HG02759 (cell line): ENCODE measurements at regions not wholly inside any gene's neighbourhood (a gene's known extent, or its start where the extent isn't known, plus 50 kb on each side); places are given as distances from the start of the nearest gene placed in this dataset.

ENCODE experiments used
- ATAC-seq: cut with Tn5 transposase; IDR thresholded peaks from one replicate; pipeline ENCODE4 v1.9.1; 2021; ENCODE audit warnings: mild to moderate bottlenecking, moderate library complexity; ENCODE audit not compliant: unreplicated experiment

DNA sequence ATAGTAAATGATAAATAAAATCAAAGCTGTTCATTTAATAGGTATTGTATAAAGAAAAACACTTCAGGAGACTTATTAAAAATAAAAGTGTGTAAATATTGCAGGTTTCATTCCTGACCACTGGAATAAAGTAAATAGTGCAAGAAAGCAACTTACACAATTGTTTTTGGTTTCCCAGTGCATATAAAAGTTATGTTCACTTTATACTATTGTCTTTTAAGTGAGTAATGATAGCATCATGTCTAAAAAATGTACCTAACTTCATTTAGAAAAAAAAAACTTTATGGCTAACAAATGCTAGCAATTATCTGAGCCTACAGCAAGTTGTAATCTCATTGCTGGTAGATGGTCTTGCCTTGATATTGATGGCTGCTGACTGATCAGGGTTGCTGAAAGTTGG lies 726.6 kb upstream of the POU3F2 start:
- no peak for ATAC-seq

DNA sequence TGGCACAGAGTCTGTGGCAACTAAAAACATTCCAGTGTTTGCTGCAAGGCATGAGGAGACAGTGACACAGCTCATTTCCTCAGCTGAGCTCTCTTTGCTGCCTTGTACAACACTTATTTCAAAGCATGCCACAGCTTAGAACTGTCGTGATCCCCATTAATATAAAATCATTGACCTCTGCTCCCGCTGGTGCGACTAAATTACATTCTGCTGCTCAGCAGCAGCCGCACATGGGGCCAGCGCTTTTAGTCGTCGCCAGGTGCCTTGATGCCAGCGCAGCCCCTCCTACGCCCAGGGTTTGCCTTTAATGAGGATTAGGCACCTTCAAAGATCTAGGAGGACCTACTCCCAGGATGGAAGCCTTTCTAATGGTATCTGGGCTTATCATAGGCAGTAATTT lies 717.9 kb upstream of the POU3F2 start:
- no peak for ATAC-seq

DNA sequence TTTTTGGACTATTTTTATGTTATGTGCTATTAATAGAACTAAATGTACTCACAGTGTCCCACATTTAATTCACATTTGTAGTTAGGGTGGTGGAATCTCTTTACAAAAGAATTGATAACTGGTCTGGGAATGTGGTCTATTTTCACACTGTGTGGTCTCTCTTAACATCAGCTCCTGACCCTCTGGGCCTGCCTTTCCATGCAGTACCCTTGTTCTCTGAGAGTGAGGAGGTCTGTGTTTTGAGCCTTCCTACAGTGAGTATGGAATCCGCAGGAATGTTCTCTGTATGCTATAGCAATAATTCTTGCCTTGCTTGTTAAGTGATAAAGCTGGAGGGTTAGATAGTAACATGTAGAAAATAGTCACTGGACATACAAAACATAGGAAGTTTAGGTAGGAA lies 717.3 kb upstream of the POU3F2 start:
- ATAC-seq: no peak

DNA sequence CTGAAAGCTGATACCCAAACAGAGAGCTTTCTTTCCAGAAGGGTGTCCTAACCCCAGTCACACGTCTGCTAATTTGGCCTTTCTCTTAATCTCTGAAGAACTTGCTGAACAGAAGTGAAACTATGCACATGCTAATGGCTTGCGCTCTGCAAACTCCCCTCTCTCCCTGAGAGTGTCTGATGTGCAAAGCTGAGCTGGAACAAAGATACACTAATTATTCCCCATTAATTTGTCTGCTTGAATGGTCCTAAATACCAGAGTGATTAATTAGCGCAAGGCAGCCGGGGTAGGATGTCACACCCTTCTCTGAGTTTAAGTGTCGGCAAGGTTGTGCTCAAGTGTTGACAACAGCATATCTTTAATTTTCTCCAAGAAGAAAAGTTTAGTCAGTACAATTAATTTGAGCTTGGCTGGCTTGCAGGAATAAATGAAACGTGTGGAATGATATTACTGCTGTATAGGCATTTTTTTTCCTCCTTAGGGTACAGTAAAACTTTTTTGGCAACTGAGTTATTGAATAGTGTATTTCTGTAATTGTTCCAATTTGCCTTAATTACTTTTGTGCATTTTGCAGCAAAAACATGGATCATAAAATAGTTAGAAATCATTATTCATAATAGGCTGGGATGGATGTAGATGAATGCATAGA lies 715.9 kb upstream of the POU3F2 start:
- no peak for ATAC-seq

DNA sequence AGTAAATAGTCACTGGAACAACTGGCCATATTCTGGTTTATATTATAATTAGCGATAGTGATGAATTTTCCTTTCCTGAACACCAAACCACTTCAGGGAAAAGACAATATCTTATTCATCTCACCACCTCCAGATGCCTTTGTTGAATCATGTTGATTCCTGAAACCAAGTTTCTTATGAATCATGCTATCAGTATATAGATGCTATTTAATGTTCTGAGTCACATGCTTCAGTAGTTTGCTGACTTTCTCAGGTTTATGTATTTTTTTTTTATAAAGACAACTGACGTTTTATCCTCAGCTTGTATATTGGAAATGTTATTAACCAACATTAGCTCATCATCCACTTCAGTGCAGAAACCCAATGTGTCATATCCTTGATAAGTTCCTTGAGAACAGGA lies 710.2 kb upstream of the POU3F2 start:
- ATAC-seq: no peak

DNA sequence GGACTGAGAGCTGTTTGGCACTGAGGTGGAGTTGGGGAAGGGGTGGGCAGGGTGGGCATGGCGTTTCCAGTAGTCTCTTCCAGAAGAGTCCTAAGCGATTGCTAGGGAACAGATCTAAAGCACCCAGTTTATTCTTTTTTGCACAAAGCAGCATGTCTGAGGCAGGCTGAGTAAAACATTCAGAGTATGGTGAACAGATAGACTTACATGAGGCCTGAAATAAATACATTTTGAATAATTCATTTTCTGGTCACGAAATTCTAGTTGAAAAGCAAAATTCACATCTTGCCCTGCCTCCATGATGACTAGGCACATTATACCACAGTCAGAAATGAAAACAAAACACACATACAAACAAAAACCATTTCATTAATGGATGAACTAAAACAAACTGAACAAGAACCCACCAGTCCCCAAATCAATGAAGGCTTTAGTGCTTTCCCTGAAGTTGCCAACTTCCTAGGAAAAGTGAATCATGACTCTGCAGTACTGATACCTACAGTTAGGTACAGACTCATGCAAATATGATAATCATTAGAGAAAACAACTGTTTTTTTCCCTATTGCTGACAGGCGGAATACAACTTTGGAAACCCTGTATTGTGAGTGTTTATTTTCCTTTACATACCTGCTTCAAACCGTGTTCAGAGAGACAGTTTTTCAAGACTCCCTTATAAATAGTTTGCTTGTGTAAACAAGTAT lies 702.9 kb upstream of the POU3F2 start:
- ATAC-seq: no peak

DNA sequence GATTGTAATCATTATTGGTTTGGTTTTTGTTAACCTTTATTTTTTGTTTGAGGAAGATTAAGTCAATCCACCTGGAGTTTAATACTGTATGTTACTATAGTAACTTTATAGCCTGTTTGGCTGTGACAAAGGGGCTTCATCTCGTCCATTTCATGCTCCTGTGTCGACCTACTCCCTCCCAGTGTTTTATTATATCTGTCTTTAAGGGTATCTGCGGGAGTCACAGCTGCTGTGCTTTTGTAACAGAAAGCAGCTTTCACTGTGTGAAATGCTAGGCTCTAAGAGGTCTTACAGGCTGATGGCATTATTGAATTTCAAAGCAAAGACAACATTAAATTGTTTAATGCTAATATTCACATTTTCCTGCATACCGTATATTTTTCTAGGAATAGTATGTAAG lies 698.0 kb upstream of the POU3F2 start:
- no peak for ATAC-seq

DNA sequence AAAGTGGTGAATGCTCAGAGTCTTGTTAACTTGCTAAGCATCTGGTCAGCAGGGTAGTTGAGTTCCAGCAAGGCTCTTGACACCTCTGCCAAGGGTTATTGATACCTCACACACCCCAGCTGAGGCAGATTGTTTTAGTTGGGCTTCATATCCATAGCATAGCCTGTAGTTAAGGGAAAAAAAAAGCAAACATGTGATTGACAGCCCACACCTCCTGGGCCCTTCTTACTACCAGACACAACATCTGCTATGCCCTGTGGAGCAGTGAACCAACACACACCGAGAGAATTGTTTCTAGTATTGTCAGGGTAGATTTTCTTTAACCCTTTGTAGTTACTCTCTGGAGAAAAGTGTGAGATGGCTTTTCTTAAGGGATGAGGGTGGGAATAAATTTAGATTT lies 697.0 kb upstream of the POU3F2 start:
- no peak for ATAC-seq

DNA sequence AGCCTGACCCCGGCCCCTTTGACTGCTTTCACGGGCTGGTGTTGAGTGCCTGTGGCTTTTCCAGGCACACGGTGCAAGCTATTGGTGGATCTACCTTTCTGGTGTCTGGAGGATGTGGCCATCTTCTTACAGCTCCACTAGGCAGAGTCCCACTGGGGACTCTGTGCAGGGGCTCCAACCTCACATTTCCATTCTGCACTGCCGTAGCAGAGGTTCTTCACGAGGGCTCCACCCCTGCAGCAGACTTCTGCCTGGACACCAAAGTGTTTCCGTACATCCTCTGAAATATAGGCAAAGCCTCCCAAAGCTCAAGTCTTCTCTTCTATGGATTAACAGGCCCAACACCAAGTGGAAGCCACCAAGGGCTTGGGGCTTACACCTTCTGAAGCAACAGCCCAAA lies 691.5 kb upstream of the POU3F2 start:
- ATAC-seq: no peak

DNA sequence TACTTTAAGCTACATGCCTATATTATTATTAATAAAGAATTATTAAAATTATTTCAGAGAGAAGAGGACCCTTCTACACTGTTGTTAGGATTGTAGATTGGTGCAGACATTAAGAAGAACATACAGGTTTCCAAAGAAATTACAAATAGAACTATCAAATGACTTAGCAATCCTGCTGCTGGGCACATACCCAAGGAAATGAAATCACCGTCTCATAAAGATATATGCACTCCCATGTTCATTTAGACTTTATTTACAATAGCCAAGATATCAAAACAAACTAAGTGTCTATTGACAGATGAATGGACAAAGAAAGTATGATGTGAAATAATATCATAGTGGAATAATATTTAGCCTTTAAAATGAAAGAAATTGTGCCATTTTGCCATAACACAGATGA lies 687.7 kb upstream of the POU3F2 start:
- ATAC-seq: no peak

DNA sequence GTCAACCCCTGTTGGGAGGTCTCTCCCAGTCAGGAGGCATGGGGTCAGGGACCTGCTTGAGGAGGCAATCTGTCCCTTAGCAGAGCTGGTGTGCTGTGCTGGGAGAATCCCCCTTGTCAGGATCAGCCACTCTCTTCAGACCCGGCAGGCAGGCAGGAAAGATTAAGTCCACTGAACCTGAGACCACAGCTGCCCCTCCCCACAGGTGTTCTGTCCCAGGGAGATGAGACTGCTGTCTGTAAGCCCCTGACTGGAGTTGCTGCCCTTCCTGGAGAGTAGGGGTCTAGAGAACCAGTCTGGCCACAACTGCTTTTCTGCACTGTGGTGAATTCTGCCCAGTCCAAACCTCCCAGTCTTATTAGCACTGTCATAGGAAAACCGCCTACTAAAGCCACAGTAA lies 677.8 kb upstream of the POU3F2 start:
- no peak for ATAC-seq

DNA sequence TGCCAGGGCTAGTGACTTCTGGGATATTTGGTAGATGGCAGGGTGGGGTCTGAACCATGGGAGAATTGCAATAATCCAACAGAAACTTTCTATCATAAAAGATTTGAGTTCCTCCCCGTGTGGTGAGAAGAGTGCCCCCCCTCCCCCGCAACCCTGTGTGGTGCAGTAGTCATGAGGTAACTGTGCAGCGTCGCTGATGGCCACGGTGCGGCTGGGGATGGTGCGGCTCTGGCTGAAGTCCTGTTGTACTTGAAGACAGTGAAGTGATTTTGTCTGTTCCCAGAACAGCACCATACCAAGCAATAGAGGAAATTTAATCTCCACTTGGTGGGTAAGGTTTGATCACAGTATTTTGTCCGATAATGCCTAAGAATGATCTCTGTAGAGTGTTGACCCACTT lies 654.8 kb upstream of the POU3F2 start:
- ATAC-seq: no peak

DNA sequence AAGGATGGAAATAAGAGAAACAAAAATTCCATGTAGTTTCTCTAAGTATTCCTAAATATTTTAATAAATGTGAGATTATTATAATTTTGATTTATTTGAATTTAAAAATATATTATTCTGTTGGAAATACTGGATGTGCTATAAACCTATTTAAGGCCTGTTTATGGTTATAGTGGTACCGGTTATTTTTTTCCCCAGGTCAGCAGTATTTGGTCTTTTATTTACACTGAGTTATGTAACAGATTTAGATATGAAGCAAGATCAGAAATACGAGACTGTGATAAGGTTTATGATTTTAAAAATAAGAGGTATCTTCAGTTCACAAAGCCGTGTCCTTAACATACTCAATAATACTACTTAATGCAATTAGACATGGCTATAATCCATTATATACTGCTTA lies 634.3 kb upstream of the POU3F2 start:
- no peak for ATAC-seq

DNA sequence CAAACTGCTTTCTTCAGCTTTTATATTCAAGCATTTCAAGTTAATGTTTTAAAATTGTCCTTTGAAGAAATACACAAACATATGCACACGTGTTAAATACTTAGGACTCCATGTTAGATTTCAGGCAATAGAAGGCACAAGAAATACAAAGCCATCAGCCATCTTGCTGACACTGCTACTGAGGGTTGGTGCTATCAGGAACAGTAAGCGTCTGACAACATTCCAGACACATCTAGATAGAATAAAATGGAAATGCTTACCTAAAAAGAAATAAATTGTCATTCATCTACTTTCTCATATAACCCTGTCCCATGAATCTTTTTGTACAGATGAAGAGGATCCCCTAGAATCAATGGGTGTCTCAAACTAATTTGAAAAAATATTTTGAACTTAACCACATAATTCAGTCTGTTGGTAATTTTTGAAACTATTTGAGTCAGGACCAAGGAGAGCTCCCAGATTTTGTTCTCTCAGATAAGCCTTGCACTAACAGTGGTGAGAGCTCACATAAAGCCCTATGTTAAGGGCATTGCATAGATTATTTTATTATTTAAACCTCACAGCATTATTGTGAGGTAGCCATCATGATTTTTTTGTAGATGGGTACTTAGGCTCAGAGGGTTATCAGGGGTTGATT lies 631.1 kb upstream of the POU3F2 start:
- no peak for ATAC-seq

DNA sequence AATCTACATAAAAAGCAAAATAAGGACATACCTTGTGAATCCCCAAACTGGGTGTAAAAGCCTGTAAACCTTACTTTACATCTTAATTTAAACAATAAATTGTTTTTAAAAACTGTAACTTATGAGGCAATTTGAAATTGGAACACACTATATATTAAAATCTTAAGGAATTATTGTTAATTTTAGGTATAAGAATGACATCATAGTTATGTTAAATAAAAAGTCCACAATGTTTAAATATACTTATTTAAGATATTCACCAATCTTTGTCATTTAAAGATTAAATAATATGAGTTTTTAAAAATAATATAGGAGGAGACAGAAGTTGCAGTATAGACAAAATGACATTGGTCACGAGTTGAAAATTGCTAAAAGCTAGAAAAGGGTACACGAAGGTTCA lies 621.9 kb upstream of the POU3F2 start:
- no peak for ATAC-seq

DNA sequence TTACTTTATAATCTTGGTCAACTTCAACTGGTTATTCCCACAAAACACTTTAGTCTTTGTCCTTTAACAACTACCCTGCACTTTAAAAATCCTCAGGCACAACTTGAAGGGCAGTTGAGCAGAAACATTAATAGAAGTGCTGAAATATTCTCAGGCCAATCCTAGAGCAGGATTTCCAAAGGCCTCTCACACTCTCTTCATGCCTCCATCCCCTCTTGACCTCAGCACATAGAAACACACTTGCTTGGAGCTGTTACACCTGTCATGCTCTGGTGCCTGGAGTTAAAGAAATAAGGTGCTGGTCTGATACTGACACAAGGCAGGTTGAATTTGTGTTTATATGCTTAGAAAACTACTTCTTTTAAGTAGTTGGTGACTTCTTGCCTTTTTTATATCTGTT lies 618.8 kb upstream of the POU3F2 start:
- no peak for ATAC-seq

DNA sequence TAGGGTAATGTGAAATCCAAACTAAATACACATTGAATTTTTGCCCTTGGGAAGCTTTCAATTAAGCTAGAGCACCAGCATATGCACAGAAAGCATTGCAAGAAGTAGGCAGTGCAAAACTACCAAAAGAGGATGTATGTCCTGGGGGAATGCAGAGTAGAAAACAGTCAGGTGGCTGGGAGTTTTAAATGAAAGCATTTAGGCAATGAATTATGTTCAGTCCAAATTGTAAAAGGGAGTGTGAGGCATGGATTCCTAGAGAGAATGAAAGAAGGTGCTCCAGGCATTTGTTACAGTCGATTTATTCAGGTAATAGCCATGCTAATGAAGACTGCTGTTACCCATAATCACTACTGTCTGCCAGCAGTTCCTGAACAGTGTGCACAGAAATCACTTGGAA lies 604.1 kb upstream of the POU3F2 start:
- no peak for ATAC-seq

DNA sequence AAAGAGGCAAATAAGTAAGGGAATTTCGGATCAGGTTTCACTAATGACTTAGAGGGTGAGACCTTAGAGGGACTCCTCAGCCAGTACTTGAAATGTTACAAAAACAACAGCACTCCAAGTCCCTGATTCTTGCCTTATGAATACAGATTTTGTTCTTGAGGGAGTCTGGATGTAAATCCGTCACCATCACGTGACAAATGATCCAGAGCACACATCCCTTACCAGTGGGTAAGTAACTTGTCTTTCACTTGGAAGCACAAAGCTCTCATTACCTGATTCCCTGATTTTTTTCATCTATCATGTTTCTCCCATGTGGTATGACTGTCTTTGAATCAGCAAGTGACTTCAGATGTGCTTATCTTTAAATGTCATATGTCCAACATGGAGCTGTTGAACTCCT lies 595.3 kb upstream of the POU3F2 start:
- ATAC-seq: no peak

DNA sequence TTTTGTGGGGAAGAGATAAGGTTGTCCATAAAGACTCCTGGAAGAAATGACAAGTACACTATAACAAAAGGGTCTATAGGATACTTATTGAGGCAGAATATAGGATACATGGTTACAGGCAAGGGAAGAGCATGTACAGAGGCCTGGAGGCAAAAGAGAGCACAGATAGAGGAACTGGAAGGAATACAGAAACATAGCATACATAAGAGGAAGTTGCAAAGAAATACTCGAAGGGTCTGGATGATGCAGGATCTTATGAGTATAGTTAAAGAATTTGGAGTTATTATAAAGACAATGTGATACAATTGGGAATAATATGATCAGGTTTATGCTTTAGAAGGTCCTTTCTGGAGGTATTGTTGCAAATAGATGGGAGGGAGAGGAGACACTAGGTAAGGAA lies 592.7 kb upstream of the POU3F2 start:
- ATAC-seq: no peak

DNA sequence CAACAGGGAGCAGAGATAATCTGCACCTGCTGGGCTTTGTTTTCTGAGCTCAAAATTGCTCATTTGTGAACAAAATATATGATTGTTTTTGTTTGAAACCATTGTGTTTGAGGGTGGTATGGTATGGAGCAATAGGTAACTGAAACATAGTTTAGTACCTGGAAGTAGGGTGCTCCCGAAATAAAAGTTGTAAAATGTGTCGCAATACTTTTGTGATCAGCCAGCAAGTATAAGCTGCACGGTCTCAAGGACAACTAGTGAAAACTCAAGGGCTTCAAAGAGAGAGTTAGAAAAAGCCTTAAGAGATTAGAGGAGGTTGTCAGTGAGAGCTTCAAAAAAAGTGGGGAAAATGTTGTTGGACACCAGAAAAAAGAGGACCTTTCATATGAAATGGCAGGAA lies 579.8 kb upstream of the POU3F2 start:
- no peak for ATAC-seq

DNA sequence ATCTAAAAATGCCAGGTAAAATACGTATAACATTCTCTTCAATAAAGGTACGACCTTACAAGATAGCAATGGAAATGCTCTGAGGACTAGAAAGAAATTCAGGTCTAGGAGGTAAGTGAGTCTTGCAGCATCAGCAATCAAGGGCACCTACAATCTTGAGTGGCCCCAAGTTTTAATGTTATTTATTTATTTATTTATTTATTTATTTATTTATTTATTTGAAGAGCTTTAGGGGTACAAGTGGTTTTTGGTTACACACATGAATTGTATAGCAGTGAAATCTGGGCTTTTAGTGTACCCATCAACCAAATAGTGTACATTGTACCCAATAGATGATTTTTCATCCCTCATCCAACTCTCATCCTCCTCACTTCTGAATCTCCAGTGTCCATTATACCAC lies 574.0 kb upstream of the POU3F2 start:
- ATAC-seq: no peak

DNA sequence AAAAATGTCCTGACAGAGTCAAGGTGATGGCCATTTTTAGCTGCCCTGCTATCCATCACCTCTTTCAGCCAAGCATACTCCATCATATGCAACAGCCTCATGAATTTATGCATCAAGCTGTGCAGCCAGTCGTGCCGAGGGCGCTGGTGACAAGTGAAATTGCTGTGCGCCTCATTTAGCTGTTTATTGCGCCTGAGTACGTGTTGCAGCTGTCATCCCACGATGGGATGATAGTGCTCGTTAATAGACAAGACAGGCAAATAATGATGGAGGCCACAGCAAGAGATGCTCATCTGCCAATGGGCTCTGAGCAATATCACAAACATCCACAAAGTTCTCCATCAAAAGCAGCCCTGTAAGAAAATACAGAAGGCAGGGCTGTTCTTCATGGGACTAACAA lies 562.3 kb upstream of the POU3F2 start:
- ATAC-seq: no peak

DNA sequence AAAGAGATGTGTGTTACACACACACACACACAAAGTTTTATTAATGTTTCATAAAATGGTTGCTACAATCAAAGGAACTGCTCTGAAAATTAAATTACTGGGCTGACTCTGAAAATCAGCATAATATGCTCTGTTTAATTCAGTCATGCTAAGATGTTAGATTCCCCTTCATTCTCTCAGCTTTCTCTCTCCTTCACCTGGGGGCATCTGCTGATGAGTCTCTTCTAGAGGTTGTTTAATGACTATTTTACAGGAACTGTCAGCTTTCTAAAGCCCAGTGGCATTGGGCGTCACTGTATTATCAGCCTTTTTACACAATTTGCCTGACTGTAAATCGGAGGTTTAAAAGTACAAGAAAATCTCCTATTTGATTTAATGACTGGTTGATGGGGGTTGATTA lies 559.7 kb upstream of the POU3F2 start:
- ATAC-seq: no peak
